Activated naive CD8-positive, alpha-beta T cell treated with anti-CD3 and anti-CD28 coated beads, Interleukin-2, amount 50 U/mL, for 24 hours (primary cell): ENCODE measurements at regions not wholly inside any gene's neighbourhood (a gene's known extent, or its start where the extent isn't known, plus 50 kb on each side); places are given as distances from the start of the nearest gene placed in this dataset.
A peak's percentile ranks its signal among the peaks of the same experiment; 100 is the strongest.

Experiments
- ATAC-seq: fragments of 150-1000 bp; cut with Tn5 transposase; one replicate; pipeline ENCODE4 v1.10.0; 2021
- DNase-seq: peaks from one replicate; pipeline ENCODE4 v3.0.0; 2021
- H3K27ac Mint-ChIP-seq: one replicate; pipeline ENCODE4 v1.8.0; 2021; ENCODE audit warnings: mild to moderate bottlenecking, mixed read lengths
- H3K27me3 Mint-ChIP-seq: one replicate; pipeline ENCODE4 v1.8.0; 2021; ENCODE audit warnings: mixed read lengths
- H3K36me3 Mint-ChIP-seq: one replicate; pipeline ENCODE4 v1.8.0; 2021; ENCODE audit warnings: low read depth, mixed read lengths
- H3K4me1 Mint-ChIP-seq: one replicate; pipeline ENCODE4 v1.8.0; 2021; ENCODE audit warnings: mixed read lengths
- H3K4me3 Mint-ChIP-seq: one replicate; pipeline ENCODE4 v1.8.0; 2021; ENCODE audit warnings: mild to moderate bottlenecking, moderate library complexity, mixed read lengths
- H3K9me3 Mint-ChIP-seq: one replicate; pipeline ENCODE4 v1.8.0; 2021; ENCODE audit warnings: mixed read lengths

DNA sequence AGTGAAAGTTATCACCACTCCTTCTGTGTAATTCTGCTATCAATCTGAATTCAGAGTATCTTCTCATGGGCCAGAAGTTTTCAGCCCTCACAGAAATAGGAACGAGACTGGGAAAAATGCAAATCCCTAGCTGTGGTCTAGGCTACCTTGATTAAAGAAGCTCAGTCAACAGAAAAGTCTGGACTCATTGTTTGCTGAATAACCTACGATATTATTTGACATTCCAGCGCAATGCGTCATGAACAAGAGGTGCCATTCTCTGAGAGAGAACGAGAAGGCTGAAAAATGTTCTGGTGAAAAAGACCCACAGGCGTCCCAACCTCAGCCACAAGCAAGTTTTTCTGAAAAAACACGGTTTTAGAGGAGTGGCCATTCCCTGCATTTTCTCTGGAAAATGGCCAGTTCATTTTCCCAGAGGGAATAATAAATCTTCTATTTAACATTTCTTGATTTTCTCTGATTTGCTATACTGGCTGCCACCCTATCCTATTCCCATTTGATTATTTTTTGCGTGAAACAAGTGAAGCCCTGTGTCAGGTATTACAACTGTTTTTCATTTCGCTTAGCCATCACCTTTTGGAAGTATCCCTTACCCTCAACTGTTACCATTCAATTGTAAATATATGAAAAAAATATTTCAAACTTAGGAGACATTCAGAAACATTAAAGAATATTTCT is 1117.6 kb upstream of the PRKX start:
- H3K4me1 Mint-ChIP-seq, result no peaks in the 10 kb centered on the region
- no peaks in the 10 kb centered on the region for H3K36me3 Mint-ChIP-seq

DNA sequence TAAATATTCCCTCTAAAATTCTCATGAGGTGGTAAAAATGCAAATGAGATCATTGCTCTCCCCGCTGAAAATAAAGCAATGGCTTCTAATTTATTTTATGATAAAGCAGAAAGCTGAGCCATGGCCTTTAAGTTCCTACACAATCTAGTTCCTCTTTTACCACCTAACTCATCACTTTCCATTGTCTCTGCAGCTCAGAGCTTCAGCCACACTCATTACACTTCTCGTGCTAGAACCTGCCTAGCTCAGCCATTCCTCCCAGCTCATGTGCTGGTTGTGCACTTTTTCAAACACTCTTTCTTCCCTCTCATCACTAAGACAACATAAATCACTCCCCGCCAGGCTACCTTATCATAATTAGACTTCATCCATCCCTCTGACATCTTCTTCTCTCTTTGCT is 1112.1 kb upstream of the PRKX start:
- Mint-ChIP-seq H3K9me3 (peaks cover 4% of the 10 kb centered on the region), H3K4me1 (no peaks in the 10 kb centered on the region), H3K27me3 (no peaks in the 10 kb centered on the region), H3K36me3 (no peaks in the 10 kb centered on the region), H3K27ac (no peak overlapping the region), H3K4me3 (no peak overlapping the region)
- DNase-seq, result no peak
- no peak for ATAC-seq

More for the DNA sequence above, 1117.6 kb upstream of the PRKX start:
- Mint-ChIP-seq H3K4me3 (no peak overlapping the region), H3K27me3 (no peaks in the 10 kb centered on the region), H3K27ac (no peak overlapping the region), H3K9me3 (no peaks in the 10 kb centered on the region)
- DNase-seq (no peak), ATAC-seq (no peak)

DNA sequence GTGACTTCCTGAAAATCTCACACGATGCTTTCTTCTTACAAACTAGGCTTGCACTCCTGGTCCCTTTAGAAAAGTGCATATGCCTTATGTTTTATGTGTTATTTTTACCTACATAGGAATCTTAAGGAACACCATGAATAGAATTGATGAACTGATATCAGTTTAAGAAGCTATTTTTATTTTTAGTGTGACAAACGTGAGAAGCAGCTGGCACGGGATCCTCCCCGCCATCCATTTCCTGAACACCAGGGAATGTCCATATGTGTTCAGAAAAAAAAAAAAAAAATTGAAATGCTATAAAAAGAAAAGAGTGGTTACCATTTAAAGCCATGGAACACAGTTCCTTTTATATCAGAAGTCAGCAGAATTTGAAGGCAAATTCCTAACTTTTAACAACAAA is 1096.1 kb upstream of the PRKX start:
- DNase-seq, result no peak
- Mint-ChIP-seq H3K27me3 (no peaks in the 10 kb centered on the region), H3K4me3 (no peak overlapping the region), H3K4me1 (no peaks in the 10 kb centered on the region), H3K27ac (no peak overlapping the region), H3K36me3 (no peaks in the 10 kb centered on the region), H3K9me3 (no peaks in the 10 kb centered on the region)
- no peak for ATAC-seq

DNA sequence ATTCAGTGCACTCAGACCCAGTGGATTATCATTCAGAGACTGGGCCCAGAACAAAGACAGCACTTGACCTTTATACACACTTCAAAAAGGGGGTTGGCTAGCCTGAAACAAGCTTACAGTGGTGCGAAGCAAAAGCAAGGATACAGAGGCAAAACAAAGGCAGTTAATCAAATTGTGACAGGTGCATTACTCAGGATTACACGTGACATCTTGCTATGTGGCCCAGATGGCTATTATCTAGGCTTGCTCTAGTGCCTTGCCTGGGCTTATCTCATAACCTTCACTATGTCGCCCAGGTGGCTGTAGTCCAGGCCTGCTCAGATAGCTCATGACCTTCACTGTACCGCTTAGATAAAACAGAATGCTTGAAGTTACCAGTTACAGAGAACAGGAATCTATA is 1092.1 kb upstream of the PRKX start:
- DNase-seq (no peak), ATAC-seq (no peak)
- no peaks in the 10 kb centered on the region for H3K4me1 Mint-ChIP-seq
- H3K36me3 Mint-ChIP-seq, result no peaks in the 10 kb centered on the region
- no peaks in the 10 kb centered on the region for H3K9me3 Mint-ChIP-seq
- H3K27ac Mint-ChIP-seq, result no peak overlapping the region
- no peak overlapping the region for H3K4me3 Mint-ChIP-seq
- no peaks in the 10 kb centered on the region for H3K27me3 Mint-ChIP-seq

DNA sequence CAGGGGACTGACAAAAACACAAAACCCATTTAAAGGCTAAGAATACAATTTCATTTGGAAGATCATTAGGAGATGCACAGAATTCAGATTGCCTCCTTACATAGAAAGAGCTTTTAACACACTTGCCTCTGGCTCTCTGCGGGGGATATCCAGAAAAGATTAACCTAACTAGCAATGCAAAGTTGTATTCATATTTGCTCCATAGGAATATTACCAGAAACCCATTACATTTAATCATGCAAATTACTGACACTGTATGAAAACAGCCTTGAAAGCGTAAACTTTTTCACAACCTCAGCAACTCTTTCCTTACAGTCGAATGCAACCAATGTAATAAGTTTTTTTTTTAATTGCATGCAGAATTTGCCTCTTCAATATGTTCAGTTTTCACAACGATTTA is 1087.3 kb upstream of the PRKX start:
- Mint-ChIP-seq H3K36me3 (no peaks in the 10 kb centered on the region), H3K27ac (no peak overlapping the region)
- DNase-seq, result no peak

DNA sequence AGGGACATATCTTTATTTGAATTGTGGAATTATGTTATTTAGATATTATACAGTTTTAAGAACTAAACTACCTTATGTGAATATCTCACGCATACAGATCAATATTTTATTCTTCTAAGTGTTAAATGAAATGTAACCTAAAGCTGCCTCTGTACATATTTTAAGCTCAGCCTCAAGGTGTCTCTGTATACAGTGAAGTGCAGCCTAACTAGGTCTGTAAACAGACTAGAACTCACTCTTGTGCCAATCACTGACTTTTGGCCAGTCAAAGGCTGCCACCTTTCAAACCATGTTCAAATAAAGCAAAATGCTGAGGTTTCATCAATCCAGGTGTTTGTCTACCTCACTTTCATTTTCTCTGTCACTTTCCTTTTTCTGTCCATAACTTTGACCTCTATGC is 1074.5 kb upstream of the PRKX start:
- Mint-ChIP-seq H3K36me3 (no peaks in the 10 kb centered on the region), H3K4me1 (no peaks in the 10 kb centered on the region), H3K27me3 (no peaks in the 10 kb centered on the region), H3K4me3 (no peak overlapping the region), H3K27ac (no peak overlapping the region), H3K9me3 (no peaks in the 10 kb centered on the region)
- no peak for ATAC-seq
- DNase-seq, result no peak

More for the DNA sequence above, 1087.3 kb upstream of the PRKX start:
- no peak for ATAC-seq
- H3K27me3 Mint-ChIP-seq, result no peaks in the 10 kb centered on the region
- H3K9me3 Mint-ChIP-seq, result peaks cover 4% of the 10 kb centered on the region
- H3K4me3 Mint-ChIP-seq, result no peak overlapping the region
- no peaks in the 10 kb centered on the region for H3K4me1 Mint-ChIP-seq

DNA sequence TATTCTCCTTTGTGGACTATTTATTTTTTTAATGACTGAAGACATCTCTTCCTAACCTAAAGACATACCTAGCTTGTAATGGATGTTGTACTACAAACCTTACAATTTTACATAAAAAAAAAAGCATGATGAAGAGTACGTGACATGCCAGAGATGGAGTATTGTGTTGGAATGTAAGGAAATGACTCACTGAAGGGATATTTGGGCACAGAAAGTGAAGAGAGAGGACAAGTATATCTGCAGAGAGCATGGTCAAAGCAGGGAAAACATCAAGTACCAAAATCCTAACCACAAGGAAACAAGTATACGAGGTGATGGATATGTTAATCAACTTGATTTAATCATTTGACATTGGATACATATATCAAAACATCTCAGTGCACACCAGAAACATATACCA is 1051.4 kb upstream of the PRKX start:
- Mint-ChIP-seq H3K4me3 (no peak overlapping the region), H3K9me3 (no peaks in the 10 kb centered on the region), H3K36me3 (no peaks in the 10 kb centered on the region), H3K4me1 (no peaks in the 10 kb centered on the region), H3K27me3 (no peaks in the 10 kb centered on the region), H3K27ac (no peak overlapping the region)
- DNase-seq (no peak), ATAC-seq (no peak)

DNA sequence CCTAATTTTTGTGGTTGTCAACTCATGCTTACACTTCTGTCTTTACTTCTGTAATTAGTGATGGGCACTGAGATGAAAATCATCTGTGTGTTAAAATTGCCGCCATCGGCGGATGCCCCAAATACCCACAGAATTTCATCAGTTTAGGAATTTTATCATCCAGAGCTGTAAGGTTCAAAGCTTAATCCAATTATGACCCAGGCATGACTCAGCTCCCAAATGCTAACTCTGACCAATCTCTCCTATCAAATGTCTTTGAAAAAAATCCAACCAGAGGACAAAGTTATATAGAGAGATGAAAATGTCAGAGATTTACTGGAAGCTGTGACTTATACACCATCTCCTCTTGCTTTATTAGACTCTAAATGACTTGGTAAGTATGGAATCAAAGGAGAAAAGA is 1048.7 kb upstream of the PRKX start:
- no peaks in the 10 kb centered on the region for H3K27me3 Mint-ChIP-seq
- H3K9me3 Mint-ChIP-seq, result no peaks in the 10 kb centered on the region
- ATAC-seq (no peak), DNase-seq (no peak)
- H3K4me1 Mint-ChIP-seq, result no peaks in the 10 kb centered on the region
- H3K27ac Mint-ChIP-seq, result no peak overlapping the region
- H3K4me3 Mint-ChIP-seq, result no peak overlapping the region
- no peaks in the 10 kb centered on the region for H3K36me3 Mint-ChIP-seq

DNA sequence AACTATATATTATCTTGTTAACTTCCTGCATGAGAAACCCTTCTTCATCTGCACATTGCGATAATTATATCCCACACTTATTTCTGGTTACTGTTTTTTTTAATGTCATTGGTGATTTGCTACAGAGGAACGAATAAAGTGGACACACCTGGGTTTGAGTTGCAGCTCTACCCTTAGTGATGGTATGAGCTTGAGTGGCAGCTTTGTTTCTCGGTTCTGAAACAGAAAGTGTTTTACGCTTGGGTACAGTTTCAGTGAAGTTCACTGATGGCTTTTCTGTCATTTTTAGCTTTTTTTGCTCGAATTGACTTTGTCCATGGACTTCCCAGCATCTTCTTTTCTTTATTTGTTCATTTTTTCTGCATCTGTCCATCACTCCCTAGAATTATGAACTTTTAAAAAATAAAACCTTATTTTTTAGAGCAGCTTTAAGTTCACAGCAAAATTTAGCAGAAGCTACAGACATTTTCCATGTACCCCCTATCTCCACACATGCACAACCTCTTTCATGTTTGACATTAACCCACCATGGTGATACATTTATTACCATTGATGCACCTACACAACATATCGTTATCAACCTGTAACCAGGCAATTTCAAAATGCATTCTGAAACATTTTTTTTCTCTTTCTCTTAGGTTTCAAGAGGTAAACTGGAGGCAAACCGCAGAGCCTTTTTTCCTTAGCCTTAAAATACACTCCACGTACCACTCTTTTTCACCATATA is 1041.6 kb upstream of the PRKX start:
- Mint-ChIP-seq H3K4me3 (no peak overlapping the region), H3K27me3 (no peaks in the 10 kb centered on the region), H3K9me3 (no peaks in the 10 kb centered on the region), H3K4me1 (peaks cover 2% of the 10 kb centered on the region), H3K27ac (no peak overlapping the region), H3K36me3 (no peaks in the 10 kb centered on the region)
- no peak for DNase-seq
- no peak for ATAC-seq

DNA sequence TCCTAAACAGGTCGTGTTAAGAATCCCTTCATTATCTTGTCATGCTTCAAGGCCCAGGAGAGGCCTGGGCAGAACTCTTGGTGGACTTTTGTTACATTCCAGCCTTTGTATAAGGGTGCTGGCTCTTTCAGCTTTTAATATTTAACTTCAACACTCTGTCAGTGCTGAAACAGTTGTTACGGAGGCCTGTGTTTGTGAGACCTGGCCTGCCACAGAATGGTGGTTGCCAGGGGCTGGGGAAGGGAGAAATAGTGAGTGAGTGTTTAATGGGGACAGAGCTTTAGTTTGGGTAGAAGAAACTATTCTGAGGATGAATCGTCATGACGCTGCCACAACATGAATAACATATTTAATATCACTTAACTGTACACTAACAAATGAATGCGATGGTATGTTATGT is 1027.6 kb upstream of the PRKX start:
- ATAC-seq (no peak), DNase-seq (no peak)
- Mint-ChIP-seq H3K9me3 (no peaks in the 10 kb centered on the region), H3K4me3 (no peak overlapping the region), H3K27me3 (no peaks in the 10 kb centered on the region), H3K4me1 (no peaks in the 10 kb centered on the region), H3K36me3 (no peaks in the 10 kb centered on the region), H3K27ac (no peak overlapping the region)

DNA sequence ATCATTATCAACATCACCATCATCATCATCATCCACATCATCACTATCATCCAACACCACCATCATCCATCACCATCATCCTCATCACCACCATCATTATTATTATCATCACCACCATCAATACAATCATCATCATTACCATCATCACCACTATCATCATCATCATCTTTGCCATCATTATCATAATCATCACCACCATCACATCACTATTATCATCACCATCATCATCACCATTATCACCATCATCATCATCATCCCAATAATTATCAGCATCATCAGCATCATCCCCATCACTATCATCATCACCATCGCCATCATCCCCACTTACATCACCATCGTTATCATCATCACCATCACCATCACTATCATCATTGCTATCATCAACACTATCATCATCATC is 1021.9 kb upstream of the PRKX start:
- DNase-seq, result no peak
- Mint-ChIP-seq H3K4me1 (no peaks in the 10 kb centered on the region), H3K27me3 (no peaks in the 10 kb centered on the region), H3K36me3 (no peaks in the 10 kb centered on the region), H3K27ac (no peak overlapping the region), H3K9me3 (no peaks in the 10 kb centered on the region), H3K4me3 (no peak overlapping the region)
- ATAC-seq, result no peak

DNA sequence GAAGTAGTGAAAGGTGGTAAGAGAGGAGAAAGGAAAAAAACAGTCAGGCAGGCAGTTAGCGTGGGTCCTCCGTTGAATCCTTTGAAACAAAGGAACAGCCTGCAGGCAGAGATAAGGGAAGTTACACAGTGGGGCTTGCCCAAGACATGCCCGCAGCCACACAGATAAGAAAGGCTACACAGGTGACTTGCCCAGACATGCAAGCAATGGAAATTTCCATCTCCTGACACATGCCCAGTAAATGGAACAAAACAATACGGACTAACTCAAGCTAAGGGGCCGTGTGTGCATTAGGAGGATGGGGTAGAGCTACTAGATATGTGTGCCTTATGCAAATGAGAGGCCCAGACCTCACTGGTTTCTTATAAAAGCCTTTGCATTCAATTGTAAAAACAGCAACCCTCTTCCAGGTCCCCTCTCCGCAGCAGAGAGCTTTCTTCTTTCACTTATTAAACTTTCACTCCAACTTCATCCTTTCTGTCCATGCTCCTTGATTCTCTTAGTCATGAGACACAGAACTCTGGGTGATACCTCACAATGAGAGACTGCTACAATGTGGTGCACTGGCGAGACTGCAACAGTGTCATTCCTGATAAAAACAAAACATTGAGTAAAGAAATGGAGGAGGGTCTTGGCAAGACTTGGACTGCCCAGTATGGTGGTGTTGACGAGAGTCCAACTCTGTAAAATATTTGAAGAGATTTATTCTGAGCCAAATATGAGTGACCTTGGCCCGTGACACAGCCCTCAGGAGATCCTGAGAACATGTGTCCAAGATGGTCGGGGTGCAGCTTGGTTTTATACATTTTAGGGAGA is 997.4 kb upstream of the PRKX start:
- ATAC-seq, result peak; percentile 61
- Mint-ChIP-seq H3K27me3 (no peaks in the 10 kb centered on the region), H3K9me3 (no peaks in the 10 kb centered on the region), H3K36me3 (no peaks in the 10 kb centered on the region), H3K4me3 (no peak overlapping the region), H3K27ac (peak overlapping the region; percentile 46), H3K4me1 (peaks cover 6% of the 10 kb centered on the region)
- no peak for DNase-seq

DNA sequence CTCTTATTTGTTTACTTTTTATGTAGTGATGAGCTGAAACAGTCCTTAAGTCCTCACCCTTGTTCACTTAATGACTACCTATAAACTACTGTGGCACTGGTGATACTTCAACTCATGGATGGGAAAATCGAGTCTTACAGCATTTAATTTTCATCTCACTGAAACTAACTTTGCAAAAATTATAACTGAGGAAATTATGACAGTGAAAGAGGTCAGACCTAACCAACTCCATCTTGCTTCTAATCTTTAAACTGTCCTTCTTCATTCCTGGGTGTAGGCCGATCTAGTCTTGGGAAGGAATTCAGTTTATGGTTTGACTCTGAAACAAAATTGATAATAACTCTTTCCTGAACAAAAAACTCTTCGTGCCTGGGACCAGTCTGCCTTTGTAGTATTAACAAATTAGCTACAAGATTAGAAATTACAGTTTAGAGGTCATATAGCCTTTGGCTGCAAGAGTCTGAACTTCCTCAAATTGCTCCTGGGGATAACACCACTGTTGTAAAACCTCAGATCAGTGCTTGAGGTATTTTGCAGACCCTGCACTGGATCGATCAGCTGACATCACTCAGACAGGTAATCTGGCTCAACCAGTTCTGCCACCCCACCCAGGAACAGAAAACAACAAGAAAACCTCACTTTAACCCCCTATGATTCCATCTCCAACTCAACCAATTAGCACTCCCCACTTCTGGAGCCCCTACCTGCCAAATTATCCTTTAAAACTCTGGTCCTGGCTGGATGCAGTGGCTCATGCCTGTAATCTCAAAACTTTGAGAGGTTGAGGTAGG is 995.7 kb upstream of the PRKX start:
- ATAC-seq (no peak), DNase-seq (no peak)
- H3K27ac Mint-ChIP-seq, result no peak overlapping the region

DNA sequence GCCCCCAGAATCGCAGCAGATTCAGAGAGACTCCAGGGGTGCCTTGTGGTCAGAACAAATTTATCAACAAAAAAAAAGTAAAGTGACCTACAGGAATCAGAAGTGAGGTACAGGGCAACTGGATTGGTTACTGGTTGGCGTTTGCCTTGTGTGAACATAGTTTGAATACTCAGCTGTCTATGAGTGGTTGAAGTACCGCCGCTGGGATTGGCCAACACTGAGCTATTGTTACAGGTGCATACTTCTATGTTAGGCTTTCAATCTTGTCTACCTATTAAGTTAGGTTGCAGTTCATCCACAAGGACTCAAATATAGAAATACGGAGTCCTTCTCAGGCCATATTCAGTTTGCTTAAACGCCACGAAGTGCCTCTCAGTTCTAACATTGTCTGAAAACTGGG is 993.5 kb upstream of the PRKX start:
- ATAC-seq (no peak), DNase-seq (no peak)
- Mint-ChIP-seq H3K4me1 (peaks cover 6% of the 10 kb centered on the region), H3K27me3 (no peaks in the 10 kb centered on the region), H3K27ac (no peak overlapping the region), H3K4me3 (no peak overlapping the region), H3K36me3 (no peaks in the 10 kb centered on the region), H3K9me3 (no peaks in the 10 kb centered on the region)

More for the DNA sequence above, 995.7 kb upstream of the PRKX start:
- no peaks in the 10 kb centered on the region for H3K36me3 Mint-ChIP-seq
- no peak overlapping the region for H3K4me3 Mint-ChIP-seq
- H3K27me3 Mint-ChIP-seq, result no peaks in the 10 kb centered on the region
- peaks cover 6% of the 10 kb centered on the region for H3K4me1 Mint-ChIP-seq
- H3K9me3 Mint-ChIP-seq, result no peaks in the 10 kb centered on the region
